Left hindlimb (tissue), 1 donor: ENCODE measurements at regions not wholly inside any gene's neighbourhood (a gene's known extent, or its start where the extent isn't known, plus 50 kb on each side); places are given as distances from the start of the nearest gene placed in this dataset.

Source experiments
- DNase-seq: peaks from one replicate; pipeline ENCODE4 v3.0.0-alpha.2; 2018

- DNase-seq: no peak
These were observed 118.9 kb downstream of the IRS1 start for GRCh38 chr2:226680719-226681118.

- DNase-seq: no peak
These were observed 120.1 kb downstream of the IRS1 start for GRCh38 chr2:226679389-226680065.

DNA sequence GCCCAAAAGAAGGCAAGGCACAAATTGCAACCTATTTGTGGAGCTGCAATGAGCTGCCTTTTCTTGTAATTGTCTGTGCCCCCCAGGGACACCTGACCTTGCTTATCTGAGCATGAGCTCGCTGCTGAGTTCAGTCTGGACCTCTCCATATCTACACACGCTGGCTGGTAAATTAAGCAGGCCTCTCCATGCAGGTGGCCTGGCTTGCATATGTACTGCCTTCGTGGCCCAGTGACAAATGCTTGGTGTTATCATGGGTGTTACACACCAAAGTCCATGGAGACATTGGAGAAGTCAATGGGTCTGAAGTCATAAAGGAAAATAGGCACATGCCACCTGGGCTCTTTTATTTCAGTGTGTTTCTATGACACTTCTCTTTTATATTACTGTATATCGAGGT lies 121.2 kb downstream of the IRS1 start:
- no peak for DNase-seq

- DNase-seq: no peak
These were observed 122.5 kb downstream of the IRS1 start for GRCh38 chr2:226677080-226677479.

DNA sequence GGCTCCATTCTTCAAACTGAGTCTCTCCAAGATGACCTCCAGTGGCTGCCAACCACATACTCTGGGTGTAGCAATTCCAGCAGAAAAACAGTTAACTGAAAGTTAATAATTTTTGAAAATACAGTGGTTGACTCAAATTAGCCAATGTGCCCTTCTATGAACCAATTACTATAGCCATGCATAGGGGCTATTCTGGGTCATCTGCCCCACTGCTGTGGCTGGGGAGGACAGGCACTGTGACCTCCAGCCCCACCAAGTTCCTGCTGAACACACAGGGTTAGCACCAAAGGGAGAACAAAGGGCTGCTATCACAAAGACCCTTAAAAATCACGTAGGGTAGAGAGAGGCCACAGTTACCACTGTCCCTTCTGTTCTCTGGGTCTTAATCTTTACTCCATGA lies 123.0 kb downstream of the IRS1 start:
- DNase-seq: no peak

GRCh38 chr2:226674123-226674522 lies 125.5 kb downstream of the IRS1 start:
- DNase-seq: no peak

- DNase-seq: no peak
These were observed 126.3 kb downstream of the IRS1 start for GRCh38 chr2:226673314-226673723.

DNA sequence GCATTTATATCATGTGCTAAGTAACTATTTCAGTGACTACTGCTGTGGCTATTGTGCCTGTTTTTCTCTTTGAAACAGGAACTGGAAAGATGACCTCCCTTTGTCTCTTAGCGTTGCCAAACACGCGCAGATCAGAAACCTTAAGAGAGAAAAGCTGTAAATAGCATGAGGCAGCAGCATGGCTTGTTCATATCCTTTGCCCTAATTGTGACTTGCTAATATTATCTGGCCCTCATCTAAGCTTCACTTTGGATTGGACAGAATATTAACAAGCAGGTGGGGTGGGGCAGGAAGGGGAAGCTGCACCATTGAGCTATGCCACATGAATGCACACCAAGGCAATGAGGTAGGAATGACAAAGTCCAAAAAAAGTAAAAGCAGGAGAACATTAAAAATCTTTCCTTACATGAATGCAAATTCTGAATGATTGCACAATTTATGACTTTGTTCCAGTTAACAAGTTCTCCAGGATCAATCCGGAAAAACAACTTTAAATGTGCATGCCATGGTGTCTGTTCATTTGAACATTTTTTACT lies 128.4 kb downstream of the IRS1 start:
- DNase-seq: no peak

DNA sequence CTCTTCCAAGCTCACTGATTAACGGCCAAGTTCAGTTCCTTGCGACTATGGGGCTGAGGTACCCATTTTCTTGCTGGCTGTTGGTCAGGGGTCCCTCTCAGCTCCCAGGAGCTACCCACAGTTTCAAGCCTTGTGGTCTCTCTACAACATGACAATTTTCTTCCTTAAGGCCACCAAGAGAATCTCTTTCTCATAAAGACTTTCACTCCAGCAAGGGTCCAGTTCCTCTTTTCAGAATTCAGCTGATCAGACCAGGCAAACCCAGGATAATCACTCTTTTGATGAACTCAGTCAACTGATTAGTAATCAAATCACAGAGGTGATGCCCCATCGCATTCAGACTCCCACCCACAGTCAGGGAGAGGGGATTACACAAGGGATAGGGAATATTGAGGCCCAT lies 129.7 kb downstream of the IRS1 start:
- no peak for DNase-seq

DNA sequence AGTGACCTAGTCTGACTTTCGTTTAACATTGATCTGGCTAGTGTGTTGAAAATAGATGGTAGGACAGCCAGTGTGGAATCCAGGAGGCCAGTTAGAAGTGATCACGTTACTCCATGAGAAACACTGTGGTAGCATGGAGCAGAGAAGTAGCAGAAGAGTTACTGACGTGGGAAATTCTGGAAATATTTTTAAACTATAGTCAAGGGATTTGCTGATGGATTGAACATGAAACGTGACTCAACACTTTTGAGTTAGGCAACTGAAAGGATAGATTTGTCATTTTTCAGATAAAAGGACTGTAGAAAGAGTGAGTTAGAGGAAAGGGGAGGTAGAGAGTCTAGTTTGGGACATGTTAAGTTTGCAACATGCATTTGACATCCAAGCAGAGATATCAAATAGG lies 130.4 kb downstream of the IRS1 start:
- DNase-seq: no peak

DNA sequence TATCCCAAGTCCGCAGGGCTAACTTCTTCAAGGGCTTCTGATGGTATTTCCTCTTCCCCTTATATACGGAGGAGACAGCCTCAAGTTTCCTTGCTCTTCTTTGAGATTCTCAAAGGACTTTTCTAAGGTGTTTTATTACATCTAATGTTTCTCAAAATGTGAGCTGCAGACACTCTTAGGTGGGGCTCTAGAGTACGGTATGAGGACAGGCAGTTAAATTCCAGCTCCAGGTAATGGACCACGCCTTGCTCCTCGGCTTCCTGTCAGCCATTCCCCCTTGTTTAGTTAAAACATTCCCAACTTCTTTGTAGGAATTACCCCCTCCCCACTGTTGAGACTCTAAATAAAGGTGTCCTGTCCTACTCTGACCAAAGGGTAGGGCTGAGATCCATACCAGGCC lies 131.9 kb downstream of the IRS1 start:
- DNase-seq: no peak

DNA sequence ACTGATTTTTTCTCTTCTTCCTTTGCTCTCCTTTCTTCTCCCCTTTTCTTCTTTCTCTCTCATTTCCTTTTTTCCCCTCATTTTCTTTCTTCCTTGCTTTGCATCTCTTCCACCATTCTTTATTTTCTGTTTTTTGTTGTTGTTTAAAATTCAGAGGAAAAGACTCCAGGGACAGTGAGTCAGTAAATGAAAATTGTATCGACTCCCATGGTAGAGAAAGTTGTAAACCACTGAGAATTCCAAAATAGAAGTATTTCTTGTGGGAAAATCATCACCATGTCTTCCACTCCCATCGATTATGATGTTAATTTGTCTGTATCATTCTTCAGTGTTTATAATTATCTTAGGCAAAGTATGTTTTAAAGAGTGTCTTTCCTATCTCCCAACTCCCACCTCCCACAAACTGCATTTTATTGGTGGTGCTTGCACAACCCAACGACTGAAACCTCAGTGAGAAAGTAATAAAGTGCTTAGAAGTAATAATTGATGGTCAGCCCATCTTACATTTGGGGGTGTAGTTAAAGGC lies 134.3 kb downstream of the IRS1 start:
- no peak for DNase-seq

- DNase-seq: no peak
These were observed 135.0 kb downstream of the IRS1 start for GRCh38 chr2:226664661-226665060.

DNA sequence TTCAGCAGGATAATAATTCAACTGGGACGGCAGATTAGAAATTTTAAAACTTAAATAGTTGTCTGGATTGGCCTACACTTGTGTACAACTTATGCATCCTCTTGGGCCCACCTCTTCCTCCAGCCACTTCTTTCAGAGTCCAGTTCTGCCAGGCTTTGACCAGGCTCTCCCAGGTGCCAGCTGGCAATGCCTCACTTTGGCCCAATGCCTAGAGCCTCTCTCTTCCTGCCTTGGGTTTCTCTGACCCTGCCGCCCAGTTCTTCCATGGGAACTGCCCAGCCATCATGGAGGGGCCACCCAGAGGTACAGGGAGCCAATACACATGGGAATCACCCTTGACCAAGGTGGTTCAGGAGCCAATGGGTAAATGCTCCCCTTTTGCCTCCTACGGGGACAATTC lies 135.5 kb downstream of the IRS1 start:
- no peak for DNase-seq

GRCh38 chr2:226661789-226662545 lies 137.7 kb downstream of the IRS1 start:
- no peak for DNase-seq

- DNase-seq: peak; percentile 77
These were observed 139.1 kb downstream of the IRS1 start for GRCh38 chr2:226660526-226660925.

GRCh38 chr2:226660124-226660523 lies 139.5 kb downstream of the IRS1 start:
- DNase-seq: no peak

DNA sequence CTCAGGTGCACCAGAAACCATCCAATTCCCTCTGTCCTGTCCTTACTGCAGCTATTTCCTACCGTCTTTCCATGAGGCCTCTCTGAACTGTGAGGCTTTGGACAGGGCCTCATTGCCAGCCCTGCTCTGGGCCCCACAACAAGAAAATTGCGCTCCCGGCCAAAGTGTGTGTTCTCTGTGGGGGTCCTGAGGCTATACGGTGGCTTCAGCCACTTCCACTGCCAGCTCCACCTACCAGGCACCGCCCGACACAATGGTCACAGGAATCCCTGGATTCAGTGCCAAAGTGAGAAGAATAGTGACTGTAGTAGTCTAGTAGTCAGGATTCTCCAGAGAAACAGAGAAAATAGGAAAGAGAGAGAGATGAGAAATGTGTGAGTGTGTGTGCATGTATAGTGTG lies 140.2 kb downstream of the IRS1 start:
- no peak for DNase-seq

DNA sequence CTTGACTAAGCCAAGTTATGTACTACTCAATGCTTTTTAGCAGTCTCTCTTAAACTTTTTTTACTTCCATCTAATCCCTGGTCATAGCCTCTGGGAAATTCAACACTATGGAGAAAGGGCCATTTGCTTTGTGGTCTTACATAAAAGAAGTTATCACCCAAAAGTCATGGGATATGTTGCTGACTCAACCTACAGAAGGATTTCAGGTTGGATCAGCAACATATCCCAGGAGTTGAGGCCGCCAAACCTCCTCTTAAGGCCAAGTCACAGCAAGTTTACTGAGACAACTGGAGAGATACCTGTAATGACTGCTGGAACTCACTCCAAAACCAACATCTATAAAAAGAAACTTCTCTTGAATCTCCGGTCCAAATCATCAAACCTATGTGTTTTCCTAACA lies 141.1 kb downstream of the IRS1 start:
- DNase-seq: no peak

DNA sequence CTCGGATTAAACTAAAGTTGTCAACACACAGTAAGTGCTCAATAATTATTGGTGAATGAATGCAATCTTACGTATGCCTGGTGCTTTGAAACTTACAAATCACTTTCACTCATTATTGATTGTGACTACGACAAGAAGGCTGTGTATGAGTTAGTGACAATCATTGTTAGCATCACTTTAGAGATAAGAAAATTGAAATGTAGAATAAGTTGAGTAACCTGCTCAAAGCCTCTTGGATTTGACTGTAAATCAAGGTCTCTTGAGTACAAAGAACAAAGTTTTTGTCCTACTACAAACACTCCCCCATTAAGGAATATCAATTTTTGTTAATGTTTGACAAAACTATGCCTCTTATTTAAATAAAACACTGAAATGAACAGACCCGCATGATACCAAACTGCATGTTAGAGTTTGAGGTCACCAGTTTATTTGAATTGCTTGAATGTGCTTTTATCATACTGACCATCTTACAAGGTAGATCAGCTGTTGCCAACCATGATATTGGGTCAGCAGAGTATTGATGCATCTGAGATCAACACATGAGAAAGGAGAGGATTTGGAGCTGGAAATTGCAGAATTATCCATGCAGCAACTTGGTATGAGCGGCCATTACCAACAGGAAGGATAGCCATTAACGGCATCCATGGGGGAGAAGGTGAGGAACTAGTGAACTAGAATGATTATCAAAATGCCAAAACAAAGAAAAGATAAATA lies 142.1 kb downstream of the IRS1 start:
- no peak for DNase-seq

DNA sequence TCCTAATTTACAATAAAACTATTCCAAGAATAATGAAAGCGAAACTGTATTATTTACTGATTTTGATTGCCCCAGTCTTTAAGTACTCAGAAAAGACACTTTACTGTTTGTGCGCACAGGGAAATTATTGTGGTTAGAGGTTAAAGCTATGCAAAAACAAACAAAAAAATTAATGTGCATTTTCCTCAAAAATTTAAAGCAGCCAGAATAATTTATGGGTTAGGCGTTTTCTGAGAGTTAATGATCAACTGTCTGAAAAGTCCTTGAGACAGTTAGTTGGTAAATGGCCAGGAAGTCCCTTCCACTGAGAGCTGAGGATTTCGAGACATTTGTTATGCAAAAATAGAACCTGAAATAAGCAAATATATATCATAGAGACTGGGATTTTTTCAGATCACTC lies 143.3 kb downstream of the IRS1 start:
- DNase-seq: no peak

DNA sequence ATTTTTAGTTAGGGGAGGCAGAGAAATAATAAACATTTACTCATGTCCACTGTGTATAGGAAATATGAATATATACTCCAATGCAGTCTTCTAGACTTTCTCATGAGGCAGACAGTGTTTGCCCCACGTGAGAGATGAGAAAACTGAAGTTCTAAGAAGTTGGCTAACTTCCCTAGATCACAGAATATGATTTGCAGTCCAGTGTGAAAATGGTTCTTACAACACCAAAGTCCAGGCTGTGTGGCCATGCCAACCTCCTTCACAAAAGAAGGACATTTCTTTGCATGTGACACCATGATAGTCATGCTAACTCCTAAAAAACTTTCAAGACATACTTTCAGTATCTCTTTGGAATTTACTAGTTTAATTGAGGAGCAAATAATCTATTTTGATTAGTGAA lies 143.7 kb downstream of the IRS1 start:
- no peak for DNase-seq

DNA sequence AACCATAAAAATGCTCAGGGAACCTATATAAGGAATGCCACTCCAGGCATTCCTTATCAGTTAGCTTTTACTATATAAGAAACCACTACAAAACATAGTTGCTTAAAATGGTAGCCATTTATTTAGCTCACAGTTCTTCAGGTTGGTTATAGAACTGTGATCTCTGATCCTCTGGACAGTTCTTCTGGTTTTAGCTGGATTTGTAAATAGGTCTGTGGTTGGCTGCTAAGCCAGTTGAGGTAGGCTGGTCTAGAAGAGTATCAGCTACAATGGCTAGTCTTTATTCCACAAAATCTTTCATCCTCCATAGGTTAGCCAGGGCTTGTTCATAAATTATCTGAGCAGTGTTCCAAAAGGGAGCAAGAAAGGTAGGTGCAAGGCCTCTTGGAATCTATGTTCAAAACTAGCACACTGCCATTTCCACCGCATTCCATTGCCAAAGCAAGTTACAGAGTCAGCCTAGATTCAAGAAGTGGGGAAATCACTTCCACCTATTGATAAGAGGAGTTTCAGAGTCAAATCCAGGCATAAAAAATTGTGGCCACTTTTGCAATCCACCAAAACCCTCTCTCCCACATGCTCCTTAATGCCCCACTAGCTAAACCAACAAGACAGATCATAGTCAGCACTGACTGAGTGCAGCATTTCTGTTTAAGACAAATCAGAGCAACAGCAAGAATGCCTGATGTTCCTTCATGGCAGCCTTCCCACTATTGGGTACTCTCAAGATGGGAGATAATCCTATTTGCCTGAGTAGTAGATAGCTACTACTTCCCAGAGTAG lies 146.4 kb downstream of the IRS1 start:
- no peak for DNase-seq
